ENCODE measurements at regions not wholly inside any gene's neighbourhood (a gene's known extent, or its start where the extent isn't known, plus 50 kb on each side); places are given as distances from the start of the nearest gene placed in this dataset.
"Not testable (repeated sequence)": the region's sequence is repeated elsewhere in the genome, so short reads cannot be mapped to it uniquely, and the experiment has no call there.

DNA sequence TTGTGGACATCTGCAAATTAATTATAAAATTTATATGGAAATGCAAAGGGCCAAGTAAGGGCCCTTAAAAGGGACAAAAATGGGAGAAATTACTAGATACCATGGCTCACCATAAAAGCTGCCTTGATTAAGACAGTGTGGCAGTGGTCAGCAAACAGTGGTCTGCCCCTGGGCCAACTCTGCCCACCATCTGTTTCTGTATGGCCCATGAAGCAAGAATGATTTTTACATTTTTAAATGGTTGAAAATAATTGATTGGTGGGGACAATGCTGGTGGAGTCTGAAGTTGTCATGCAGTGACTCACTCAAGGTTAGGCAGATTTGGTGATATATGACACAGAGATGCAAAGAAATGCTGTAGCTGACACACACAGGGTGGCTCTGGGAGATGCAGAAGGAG, 295.6 kb downstream of the RTP5 start:
- TF ChIP-seq, protein P1, sequence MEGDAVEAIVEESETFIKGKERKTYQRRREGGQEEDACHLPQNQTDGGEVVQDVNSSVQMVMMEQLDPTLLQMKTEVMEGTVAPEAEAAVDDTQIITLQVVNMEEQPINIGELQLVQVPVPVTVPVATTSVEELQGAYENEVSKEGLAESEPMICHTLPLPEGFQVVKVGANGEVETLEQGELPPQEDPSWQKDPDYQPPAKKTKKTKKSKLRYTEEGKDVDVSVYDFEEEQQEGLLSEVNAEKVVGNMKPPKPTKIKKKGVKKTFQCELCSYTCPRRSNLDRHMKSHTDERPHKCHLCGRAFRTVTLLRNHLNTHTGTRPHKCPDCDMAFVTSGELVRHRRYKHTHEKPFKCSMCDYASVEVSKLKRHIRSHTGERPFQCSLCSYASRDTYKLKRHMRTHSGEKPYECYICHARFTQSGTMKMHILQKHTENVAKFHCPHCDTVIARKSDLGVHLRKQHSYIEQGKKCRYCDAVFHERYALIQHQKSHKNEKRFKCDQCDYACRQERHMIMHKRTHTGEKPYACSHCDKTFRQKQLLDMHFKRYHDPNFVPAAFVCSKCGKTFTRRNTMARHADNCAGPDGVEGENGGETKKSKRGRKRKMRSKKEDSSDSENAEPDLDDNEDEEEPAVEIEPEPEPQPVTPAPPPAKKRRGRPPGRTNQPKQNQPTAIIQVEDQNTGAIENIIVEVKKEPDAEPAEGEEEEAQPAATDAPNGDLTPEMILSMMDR (conservative IDR thresholded peaks at IDR 0.05), result not testable (repeated sequence)
- not testable (repeated sequence) for TF ChIP-seq ZFX (IDR thresholded peaks at IDR 0.05)
